ENCODE measurements at regions not wholly inside any gene's neighbourhood (a gene's known extent, or its start where the extent isn't known, plus 50 kb on each side); places are given as distances from the start of the nearest gene placed in this dataset.

GRCh38 chr6:141669141-141669540 is 463.6 kb upstream of the GJE1 start:
- DNase-seq, result no peak

GRCh38 chr6:141667580-141668309 is 465.0 kb upstream of the GJE1 start:
- DNase-seq, result no peak

- DNase-seq, result no peak
Observed at GRCh38 chr6:141666187-141666586, 466.5 kb upstream of the GJE1 start.

GRCh38 chr6:141664744-141665143 is 468.0 kb upstream of the GJE1 start:
- no peak for DNase-seq

GRCh38 chr6:141659582-141659981 is 473.1 kb upstream of the GJE1 start:
- no peak for DNase-seq

- no peak for DNase-seq
Observed at GRCh38 chr6:141658696-141659095, 474.0 kb upstream of the GJE1 start.

- no peak for DNase-seq
Observed at GRCh38 chr6:141657812-141658211, 474.9 kb upstream of the GJE1 start.

GRCh38 chr6:141653590-141653989 is 479.1 kb upstream of the GJE1 start:
- DNase-seq, result peak; percentile 7 to 30 (median 7)

GRCh38 chr6:141641951-141642350 is 490.8 kb upstream of the GJE1 start:
- no peak for DNase-seq

GRCh38 chr6:141641406-141641805 is 491.3 kb upstream of the GJE1 start:
- DNase-seq, result no peak

- no peak for DNase-seq
Observed at GRCh38 chr6:141635621-141636020, 497.1 kb upstream of the GJE1 start.

GRCh38 chr6:141634269-141634668 is 498.5 kb upstream of the GJE1 start:
- no peak for DNase-seq

GRCh38 chr6:141624301-141624700 is 508.4 kb upstream of the GJE1 start:
- DNase-seq, result no peak

- no peak for DNase-seq
Observed at GRCh38 chr6:141618180-141618581, 514.5 kb upstream of the GJE1 start.

- DNase-seq, result no peak
Observed at GRCh38 chr6:141610741-141611140, 522.0 kb upstream of the GJE1 start.

- no peak for DNase-seq
Observed at GRCh38 chr6:141607956-141608355, 524.8 kb upstream of the GJE1 start.

- DNase-seq, result no peak
Observed at GRCh38 chr6:141598487-141598886, 534.2 kb upstream of the GJE1 start.

GRCh38 chr6:141594874-141595273 is 537.9 kb upstream of the GJE1 start:
- DNase-seq, result peak in 1 of 3 experiments; percentile 20

- no peak for DNase-seq
Observed at GRCh38 chr6:141593311-141593710, 539.4 kb upstream of the GJE1 start.

GRCh38 chr6:141587482-141588266 is 545.1 kb upstream of the GJE1 start:
- no peak for DNase-seq

- no peak for DNase-seq
Observed at GRCh38 chr6:141580988-141581552, 551.7 kb upstream of the GJE1 start.

- no peak for DNase-seq
Observed at GRCh38 chr6:141580131-141580530, 552.6 kb upstream of the GJE1 start.

GRCh38 chr6:141576751-141577150 is 556.0 kb upstream of the GJE1 start:
- no peak for DNase-seq
